ENCODE measurements at regions not wholly inside any gene's neighbourhood (a gene's known extent, or its start where the extent isn't known, plus 50 kb on each side); places are given as distances from the start of the nearest gene placed in this dataset.

DNA sequence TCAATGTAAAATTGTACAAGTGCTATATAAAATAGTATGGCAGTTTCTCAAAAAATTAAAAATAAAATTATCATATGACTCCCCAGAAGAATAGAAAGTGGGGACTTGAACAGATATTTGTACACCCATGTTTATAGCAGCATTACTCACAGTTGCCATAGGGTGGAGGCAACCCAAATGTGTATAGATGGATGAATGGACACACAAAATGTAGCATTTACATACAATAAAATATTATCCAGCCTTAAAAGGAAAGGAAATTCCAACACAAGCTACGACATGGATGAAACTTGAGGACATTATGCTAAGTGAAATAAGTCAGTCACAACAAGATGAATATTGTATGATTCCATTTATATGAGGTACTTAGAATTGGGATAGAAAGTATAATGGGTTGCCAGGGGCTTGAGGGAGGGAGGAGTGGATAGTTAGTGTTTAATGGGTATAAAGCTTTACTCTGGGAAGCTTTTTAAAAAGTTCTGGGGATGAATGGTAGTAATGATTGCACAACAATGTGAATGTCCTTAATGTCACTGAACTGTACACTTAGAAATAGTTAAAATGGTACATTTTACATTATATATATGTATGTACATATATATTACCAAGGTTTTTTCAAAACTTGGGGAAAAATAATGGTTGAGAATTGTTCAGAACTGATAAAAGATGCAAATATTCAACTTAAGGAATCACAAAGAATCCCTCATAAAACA is 53.0 kb upstream of the ADORA3 start:
- DNase-seq (ENCODE audit: extremely low spot score, insufficient read length, low read depth) (no peak), FAIRE-seq (peak; percentile 41)

DNA sequence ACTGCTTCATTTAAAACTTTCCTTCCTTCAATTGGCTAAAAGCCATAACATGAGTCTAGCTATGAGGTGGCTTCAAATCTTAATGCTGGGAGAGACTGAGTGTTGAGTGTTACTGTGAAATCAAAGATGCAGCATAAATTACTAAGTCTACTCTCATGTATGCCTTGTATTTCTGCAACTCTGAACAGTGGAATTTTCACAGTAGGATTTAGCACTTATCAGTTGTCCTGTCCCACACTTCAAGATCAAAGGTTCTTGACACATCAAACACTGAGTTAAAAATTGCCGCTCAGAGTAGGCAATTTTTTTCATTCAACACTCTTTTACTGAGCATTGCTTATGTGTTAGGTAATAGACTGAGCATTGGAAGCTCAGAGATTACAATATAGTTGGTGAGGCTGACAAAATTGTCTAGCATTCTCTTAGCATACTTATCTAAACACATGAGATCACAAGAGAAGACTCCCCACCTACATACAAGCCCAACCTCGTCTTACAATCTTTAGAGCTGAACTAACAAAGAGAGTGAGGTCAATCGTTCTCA is 56.4 kb upstream of the ADORA3 start:
- DNase-seq (ENCODE audit: extremely low spot score, insufficient read length, low read depth) (no peak), FAIRE-seq (no peak)

- no peak for FAIRE-seq
Measured at GRCh38 chr1:111561328-111561727, 57.9 kb upstream of the ADORA3 start.

DNA sequence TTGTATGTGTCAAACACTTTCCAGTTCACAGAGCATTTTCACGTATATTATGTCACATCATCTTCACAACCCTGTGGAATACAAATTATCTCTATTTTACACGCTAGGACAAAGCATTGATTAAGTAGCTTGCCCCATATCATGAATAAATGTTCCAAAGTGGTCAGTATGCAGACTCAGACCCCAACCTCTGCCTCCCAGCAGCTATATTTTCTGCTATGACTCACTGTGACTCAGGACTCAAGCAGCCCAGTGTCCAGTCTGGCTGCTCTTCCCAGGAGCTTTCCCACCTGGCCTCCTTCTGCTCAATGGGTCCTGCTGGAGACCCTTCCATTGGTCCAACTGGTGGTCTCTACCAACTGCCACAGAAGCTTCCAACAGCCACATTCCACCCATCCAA is 56.0 kb upstream of the RAP1A start:
- no peak for FAIRE-seq
- no peak for DNase-seq (ENCODE audit: extremely low spot score, insufficient read length, low read depth)

More at GRCh38 chr1:111561328-111561727, 57.9 kb upstream of the ADORA3 start:
- DNase-seq (ENCODE audit: extremely low spot score, insufficient read length, low read depth), result no peak

DNA sequence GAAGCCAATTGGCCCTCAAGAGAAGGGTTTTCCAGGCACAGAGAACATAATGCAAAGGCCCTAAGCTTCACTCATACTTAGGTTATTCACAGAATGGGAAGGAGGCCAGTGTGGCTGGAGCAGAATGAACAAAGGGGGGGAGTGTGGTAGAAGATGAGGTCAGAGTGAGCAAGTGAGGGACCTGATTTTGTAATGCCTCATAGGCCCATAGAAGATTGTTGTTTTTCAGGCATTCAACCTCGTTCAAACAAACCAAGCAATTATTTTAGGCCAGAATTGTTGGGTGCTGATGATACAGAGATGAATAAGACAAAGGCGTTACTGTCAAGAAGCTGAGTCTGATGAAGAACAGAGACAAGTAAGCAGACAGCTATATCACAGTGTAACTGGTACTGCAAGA is 54.5 kb upstream of the RAP1A start:
- no peak for FAIRE-seq

DNA sequence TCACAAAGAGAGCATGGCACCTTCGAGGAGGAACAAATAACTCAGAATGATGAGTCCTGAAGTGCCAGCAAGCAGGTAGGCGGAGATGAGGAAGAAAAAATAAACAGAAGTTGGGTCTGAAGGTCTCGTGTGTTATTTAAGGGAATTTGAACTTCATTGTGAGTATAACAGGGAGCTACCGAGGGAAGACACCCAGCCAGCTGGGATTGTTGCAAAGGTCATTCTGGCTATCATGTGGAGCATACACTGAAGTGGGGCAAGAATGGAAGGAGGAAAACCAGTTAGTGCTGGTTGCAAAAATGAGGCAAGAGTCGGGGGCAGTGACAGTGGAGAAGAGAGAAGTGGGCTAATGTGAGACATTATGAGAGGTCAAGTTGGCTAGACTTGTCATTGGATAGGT is 53.6 kb upstream of the RAP1A start:
- DNase-seq (ENCODE audit: extremely low spot score, insufficient read length, low read depth) (no peak), FAIRE-seq (no peak)

More for the DNA sequence above, 54.5 kb upstream of the RAP1A start:
- DNase-seq (ENCODE audit: extremely low spot score, insufficient read length, low read depth), result no peak

GRCh38 chr1:111568160-111568647 is 51.4 kb upstream of the RAP1A start:
- no peak for DNase-seq (ENCODE audit: extremely low spot score, insufficient read length, low read depth)

More at GRCh38 chr1:111568160-111568647, 51.4 kb upstream of the RAP1A start:
- no peak for FAIRE-seq

All from GM18507 (cell line).